Upper lobe of left lung (tissue), 4 donors: ENCODE measurements at regions not wholly inside any gene's neighbourhood (a gene's known extent, or its start where the extent isn't known, plus 50 kb on each side); places are given as distances from the start of the nearest gene placed in this dataset.

ENCODE experiments used
- CTCF ChIP-seq, 6 experiments: fragments of 450-650 bp in 4 of 6; fragments of 200-600 bp in 2 of 6; sonication (generic) in 2 of 6; IDR thresholded peaks; one replicate each; pipeline ENCODE4 v1.5.1; 2016 to 2019; ENCODE audit warnings: antibody characterized with exemption in 6 of 6
- POLR2AphosphoS5 ChIP-seq, 2 donors: sonication (generic); formaldehyde crosslinking; IDR thresholded peaks; one replicate each; pipeline ENCODE4 v1.5.1; 2017; ENCODE audit warnings: antibody characterized with exemption in 2 of 2

GRCh38 chr4:181254771-181255170 lies 988.4 kb upstream of the TENM3 start:
- TF ChIP-seq CTCF (IDR thresholded peaks at IDR 0.05), result no peak
- TF ChIP-seq POLR2AphosphoS5 (IDR thresholded peaks at IDR 0.05), result no peak
